Neural progenitor cell (in vitro differentiated cells): ENCODE measurements at regions not wholly inside any gene's neighbourhood (a gene's known extent, or its start where the extent isn't known, plus 50 kb on each side); places are given as distances from the start of the nearest gene placed in this dataset.

ENCODE experiments used
- EZH2 ChIP-seq: fragments of 200-600 bp; sonication (generic); IDR thresholded peaks from 2 replicates; pipeline ENCODE4 v1.6.1; 2017; ENCODE audit warnings: antibody characterized with exemption, mild to moderate bottlenecking, moderate library complexity
- EZH2phosphoT487 ChIP-seq: fragments of 200-600 bp; sonication (generic); IDR thresholded peaks from 2 replicates; pipeline ENCODE4 v1.6.1; 2017; ENCODE audit warnings: antibody characterized with exemption
- TF ChIP-seq, protein P1 (sequence below): fragments of 200-600 bp; sonication (generic); IDR thresholded peaks from 2 replicates; pipeline ENCODE4 v1.5.1; 2017; ENCODE audit warnings: antibody characterized with exemption, mild to moderate bottlenecking

DNA sequence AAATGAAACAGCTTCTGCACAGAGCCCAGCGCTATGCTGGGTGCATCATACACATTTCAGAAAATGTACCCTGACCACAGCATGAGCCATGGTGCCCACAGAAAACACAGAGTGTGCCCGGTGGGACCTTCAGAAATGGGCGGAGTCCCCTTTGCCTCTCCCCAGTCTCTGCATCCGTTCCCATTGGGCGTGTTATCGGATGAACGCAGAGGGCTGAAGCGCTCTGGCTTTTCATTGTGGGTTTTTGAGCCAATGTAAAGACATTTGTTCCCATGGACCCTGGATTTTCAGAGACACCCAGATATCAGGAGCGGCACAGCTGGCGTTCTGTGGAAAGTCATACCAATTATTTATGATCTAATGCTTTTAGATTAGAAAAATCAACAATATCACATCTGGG is 99.8 kb downstream of the DACT2 start:
- TF ChIP-seq, protein P1, sequence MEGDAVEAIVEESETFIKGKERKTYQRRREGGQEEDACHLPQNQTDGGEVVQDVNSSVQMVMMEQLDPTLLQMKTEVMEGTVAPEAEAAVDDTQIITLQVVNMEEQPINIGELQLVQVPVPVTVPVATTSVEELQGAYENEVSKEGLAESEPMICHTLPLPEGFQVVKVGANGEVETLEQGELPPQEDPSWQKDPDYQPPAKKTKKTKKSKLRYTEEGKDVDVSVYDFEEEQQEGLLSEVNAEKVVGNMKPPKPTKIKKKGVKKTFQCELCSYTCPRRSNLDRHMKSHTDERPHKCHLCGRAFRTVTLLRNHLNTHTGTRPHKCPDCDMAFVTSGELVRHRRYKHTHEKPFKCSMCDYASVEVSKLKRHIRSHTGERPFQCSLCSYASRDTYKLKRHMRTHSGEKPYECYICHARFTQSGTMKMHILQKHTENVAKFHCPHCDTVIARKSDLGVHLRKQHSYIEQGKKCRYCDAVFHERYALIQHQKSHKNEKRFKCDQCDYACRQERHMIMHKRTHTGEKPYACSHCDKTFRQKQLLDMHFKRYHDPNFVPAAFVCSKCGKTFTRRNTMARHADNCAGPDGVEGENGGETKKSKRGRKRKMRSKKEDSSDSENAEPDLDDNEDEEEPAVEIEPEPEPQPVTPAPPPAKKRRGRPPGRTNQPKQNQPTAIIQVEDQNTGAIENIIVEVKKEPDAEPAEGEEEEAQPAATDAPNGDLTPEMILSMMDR, result no peak
- TF ChIP-seq EZH2 (no peak), EZH2phosphoT487 (no peak)
